GM21737 (cell line): ENCODE measurements at regions not wholly inside any gene's neighbourhood (a gene's known extent, or its start where the extent isn't known, plus 50 kb on each side); places are given as distances from the start of the nearest gene placed in this dataset.
"Not testable (repeated sequence)": the region's sequence is repeated elsewhere in the genome, so short reads cannot be mapped to it uniquely, and the experiment has no call there.

Source experiments
- ATAC-seq: cut with Tn5 transposase; IDR thresholded peaks from one replicate; pipeline ENCODE4 v1.9.1; 2021; ENCODE audit warnings: mild to moderate bottlenecking, moderate library complexity; ENCODE audit not compliant: unreplicated experiment

- not testable (repeated sequence) for ATAC-seq
Observed at GRCh38 chr1:157330177-157330576, 192.0 kb upstream of the ETV3 start.

DNA sequence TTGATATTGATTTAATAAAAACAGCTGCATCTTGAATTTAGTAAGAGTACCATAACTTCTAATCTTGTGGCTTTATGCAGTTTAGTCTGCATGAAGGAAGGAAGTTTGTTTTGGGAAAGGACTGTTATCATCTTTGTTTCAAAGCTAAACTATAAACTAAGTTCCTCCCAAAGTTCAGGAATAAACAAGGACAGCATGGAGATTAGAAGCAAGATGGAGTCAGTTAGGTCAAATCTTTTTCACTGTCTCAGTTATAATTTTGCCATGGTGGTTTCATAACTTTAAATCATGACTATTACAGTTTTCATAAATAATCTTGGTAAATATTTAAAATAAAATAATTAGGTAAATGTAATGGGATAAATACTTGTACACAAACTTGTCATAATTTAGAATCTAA is 189.9 kb upstream of the ETV3 start:
- ATAC-seq = not testable (repeated sequence)

- ATAC-seq = no peak
Observed at GRCh38 chr1:157326173-157326859, 188.1 kb upstream of the ETV3 start.

- no peak for ATAC-seq
Observed at GRCh38 chr1:157325220-157325619, 187.0 kb upstream of the ETV3 start.

DNA sequence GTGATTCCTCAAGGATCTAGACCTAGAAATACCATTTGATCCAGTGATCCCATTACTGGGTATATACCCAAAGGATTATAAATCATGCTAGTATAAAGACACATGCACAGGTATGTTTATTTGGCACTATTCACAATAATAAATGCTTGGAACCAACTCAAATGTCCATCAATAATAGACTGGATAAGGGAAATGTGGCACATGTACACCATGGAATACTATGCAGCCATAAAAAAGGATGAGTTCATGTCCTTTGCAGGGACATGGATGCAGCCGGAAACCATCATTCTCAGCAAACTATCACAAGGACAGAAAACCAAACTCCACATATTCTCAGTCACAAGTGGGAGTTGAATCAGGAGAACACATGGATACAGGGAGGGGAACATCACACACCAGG is 183.8 kb upstream of the ETV3 start:
- not testable (repeated sequence) for ATAC-seq

- ATAC-seq = no peak
Observed at GRCh38 chr1:157319567-157319966, 181.4 kb upstream of the ETV3 start.

- not testable (repeated sequence) for ATAC-seq
Observed at GRCh38 chr1:157317229-157317628, 179.0 kb upstream of the ETV3 start.

DNA sequence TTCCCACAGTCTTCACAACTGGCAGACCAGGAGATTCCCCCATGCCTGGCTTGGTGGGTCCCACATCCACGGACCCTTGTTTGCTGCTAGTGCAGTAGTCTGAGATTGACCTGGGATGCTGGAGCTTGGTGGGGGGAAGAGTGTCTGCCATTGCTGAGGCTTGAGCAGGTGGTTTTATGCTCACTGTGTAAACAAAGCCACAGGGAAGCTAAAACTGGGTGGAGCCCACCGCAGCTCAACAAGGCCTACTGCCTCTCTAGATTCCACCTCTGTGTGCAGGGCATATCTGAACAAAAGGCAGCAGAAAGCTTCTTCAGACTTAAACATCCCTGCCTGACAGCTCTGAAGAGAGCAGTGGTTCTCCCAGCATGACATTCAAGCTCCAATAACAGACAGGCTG is 177.3 kb upstream of the ETV3 start:
- no peak for ATAC-seq

DNA sequence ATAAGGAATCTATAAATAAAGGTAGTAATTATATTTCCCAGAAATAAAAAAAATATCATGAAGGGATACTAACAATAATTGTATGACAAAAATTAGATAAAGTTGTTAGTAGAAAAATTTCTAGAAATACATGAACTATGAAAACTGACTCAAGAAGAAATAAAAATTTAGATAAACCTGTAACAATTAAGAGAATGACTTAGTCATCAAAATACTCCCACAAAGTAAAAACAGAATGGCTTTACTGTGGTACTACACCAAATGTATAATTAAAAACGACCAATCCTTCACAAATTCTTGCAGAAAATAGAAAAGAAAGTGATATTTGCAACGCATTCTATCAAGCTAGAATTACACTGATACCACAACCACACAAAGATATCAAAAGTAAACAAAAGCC is 176.2 kb upstream of the ETV3 start:
- ATAC-seq = no peak

- no peak for ATAC-seq
Observed at GRCh38 chr1:157313240-157313807, 175.1 kb upstream of the ETV3 start.

DNA sequence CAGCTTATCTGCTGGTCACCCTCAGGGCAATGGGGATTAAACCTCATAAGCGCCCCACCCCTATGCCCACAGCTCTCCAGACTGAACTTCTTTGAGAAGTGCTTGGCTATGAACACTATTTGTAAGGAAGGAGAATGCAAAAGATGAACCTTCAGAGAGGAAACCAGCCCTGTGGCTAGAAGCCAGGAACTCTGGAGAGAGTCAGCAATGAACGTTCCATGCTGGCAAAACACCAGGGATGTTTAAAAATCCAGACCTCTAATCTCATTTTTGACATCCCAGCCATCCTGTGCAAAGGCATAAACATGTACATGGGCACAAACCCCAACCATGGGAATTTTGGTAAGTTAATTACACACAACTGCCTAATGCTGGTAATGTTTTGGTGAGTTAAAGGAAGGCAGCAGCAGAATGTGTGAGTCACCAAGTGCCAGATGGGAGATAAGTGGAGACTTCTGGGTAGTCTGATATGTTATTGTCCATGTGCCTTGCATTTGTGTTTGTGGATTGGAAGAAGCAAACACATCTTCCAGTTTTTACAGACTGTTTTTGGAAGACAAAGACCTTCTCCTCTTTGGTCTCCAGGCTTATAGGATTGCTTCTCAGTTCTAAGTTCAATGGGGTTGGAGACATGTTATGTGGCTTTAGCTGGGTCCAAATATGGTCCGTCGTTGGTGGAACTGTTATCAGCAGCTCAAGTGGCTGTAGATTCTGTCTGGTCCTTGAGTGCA is 174.1 kb upstream of the ETV3 start:
- no peak for ATAC-seq

DNA sequence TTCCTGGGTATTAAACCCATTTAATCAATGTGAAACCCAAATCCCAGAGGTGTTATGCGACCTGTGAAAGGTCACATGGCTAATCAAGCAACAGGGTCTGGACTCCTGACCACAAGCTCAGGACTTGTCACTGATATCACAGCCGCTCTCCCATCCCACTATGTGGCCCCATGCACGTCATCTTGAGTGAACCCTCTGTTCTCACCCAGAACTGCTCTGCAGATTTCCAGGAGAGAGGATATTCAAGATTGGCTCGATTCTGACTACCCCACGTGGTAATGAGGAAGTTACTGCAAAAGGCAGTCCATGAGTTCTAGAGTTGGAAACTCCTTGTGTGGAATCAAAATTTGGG is 173.5 kb upstream of the ETV3 start:
- no peak for ATAC-seq

GRCh38 chr1:157310805-157311729 is 172.9 kb upstream of the ETV3 start:
- not testable (repeated sequence) for ATAC-seq

GRCh38 chr1:157310401-157310800 is 172.2 kb upstream of the ETV3 start:
- ATAC-seq = no peak

DNA sequence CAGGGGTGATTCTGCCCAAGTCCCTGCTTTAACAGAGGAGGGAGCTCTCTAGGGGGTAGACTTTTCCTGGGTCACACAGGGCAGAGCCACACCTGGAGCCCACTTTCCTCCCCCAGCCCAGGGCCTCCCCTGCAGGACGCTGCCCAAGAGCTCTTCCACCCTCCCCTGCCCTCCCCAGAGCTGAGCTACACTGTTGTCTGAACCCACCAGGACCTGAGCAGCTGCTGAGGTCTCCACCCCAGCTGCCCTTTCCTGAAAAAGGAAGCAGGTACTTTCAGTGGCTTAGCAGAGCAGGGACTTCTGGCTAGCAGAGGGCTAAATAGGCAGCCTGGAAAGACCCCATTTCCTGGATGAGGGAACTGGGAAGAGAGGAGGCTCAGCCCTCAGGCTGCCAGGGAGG is 169.3 kb upstream of the ETV3 start:
- ATAC-seq = no peak

DNA sequence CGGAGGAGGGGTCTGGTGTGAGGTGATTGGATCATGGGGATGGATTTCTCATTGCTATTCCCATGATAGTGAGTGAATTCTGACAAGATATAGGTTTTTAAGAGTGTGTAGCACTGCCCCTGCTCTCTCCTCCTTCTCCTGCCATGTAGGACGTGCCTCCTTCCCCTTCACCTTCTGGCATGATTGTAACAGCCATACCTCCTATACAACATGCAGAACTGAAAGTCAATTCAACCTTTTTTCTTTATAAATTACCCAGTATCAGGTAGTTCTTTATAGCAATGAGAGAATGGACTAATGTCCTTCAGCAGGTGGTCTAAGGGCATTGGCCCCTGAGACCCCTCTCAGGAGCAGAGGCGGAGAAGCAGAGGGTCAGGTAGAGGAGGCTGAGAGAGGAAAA is 168.7 kb upstream of the ETV3 start:
- ATAC-seq = no peak

DNA sequence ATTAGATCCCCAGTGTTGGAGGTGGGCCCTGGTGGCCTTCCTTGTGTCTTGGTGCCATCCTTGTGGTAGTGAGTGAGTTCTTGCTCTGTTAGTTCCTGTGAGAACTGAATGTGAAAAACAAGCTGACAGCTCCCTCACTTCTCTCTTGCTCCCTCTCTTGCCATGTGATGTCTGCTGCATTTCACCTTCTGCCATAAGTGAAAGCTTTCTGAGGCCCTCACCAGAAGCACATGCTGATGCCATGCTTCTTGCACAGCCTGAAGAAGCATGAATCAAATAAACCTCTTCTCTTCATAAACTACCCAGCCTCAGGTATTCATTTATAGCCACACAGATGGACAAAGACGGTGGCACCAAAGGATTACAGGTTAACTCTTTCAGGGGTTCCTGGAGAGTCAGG is 166.1 kb upstream of the ETV3 start:
- ATAC-seq = no peak

- ATAC-seq = no peak
Observed at GRCh38 chr1:157302724-157303123, 164.5 kb upstream of the ETV3 start.

- no peak for ATAC-seq
Observed at GRCh38 chr1:157302199-157302497, 164.0 kb upstream of the ETV3 start.

DNA sequence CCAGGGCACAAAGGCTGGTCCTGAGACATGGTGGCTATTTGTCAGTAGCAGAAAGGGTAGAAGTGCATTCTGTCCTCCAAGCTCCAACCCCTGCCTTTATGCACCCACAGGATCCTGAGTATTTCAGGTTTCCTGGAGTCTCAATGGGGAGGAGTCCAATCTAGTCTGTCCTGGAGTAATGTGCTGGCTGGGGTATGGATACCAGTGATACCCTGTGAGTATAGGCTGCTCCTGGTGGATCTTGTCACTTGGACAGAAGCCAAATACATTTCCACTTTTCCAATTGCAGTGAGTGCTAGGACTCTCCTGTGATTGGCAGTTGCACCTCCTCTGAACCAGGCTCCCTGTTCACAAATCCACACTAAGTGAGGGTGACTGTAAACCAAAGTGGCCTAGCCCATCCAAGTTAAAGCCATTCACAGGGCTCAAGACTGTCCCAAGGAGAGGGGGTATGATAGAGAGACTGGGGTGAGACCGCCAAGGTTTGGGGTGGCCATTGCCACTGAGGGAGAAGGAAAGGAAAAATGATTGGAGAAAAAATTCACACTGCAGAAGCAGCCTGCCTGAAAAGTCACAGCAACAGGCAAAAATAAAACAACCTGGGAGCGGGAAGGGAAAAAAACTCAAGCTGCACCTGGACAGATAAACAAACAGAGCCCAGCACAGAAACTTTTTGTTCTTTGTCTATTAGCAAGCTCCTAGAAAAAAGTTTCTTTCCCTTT is 163.4 kb upstream of the ETV3 start:
- no peak for ATAC-seq
